ENCODE measurements at regions not wholly inside any gene's neighbourhood (a gene's known extent, or its start where the extent isn't known, plus 50 kb on each side); places are given as distances from the start of the nearest gene placed in this dataset.
"Not testable (repeated sequence)": the region's sequence is repeated elsewhere in the genome, so short reads cannot be mapped to it uniquely, and the experiment has no call there.

DNA sequence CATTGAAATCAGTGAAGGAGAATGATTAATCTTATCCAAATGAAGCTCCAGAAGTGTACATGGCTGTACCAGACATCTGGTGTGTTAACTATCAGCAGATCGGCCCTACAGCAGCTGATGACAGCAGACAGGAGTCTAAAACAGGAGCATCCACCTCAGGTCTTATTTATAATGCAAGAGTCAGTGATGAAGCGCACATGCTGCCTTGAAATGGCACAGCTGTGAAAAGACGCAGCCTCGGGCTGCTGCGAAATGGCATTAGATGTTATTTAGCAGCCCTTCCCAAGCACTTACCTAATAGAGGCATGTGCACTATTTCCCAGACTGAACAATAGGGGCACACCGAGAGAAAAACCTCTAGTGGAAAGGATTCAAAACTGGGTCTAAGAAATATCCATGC is 472.3 kb upstream of the CBLB start:
- FAIRE-seq, result no peak
- no peak for DNase-seq (ENCODE audit: low spot score)

DNA sequence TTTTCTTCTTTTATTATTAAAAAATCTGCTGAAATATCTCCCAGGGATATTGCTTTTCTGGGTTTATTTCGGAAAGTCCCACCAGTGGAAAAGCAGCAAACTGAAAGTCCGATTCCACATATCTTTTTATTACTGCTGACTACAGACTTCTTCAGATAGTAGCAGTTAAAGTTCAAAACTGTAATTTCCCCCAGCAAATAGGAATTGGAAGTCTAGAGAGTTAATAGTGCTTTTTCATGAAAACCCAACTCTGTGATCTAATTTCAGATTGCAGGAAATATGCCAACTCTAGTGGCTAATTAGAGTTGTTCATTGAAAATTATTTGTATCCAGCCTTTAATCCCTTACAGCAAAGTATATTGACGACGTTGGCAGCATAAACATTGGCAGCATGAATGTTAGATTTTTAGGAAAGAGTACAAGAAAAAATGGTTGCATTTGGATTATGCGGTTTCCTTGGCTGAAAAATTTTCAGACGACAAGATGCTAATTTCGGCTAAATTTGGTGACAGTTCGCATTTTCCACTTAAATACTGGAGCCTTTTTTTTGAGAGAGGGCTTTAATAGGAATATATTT is 472.9 kb upstream of the CBLB start:
- DNase-seq (ENCODE audit: low spot score), result no peak
- no peak for FAIRE-seq

- FAIRE-seq (no peak), DNase-seq (ENCODE audit: low spot score) (no peak)
Measured at GRCh38 chr3:106342386-106342785, 473.6 kb upstream of the CBLB start.

GRCh38 chr3:106343811-106344210 is 475.0 kb upstream of the CBLB start:
- FAIRE-seq, result no peak
- DNase-seq (ENCODE audit: low spot score), result no peak

GRCh38 chr3:106345353-106346027 is 476.7 kb upstream of the CBLB start:
- peak; percentile 58 for DNase-seq (ENCODE audit: low spot score)
- FAIRE-seq, result no peak

GRCh38 chr3:106347350-106347749 is 478.5 kb upstream of the CBLB start:
- no peak for FAIRE-seq
- no peak for DNase-seq (ENCODE audit: low spot score)

- DNase-seq (ENCODE audit: low spot score) (no peak), FAIRE-seq (no peak)
Measured at GRCh38 chr3:106348139-106348690, 479.4 kb upstream of the CBLB start.

- FAIRE-seq (no peak), DNase-seq (ENCODE audit: low spot score) (no peak)
Measured at GRCh38 chr3:106349191-106349881, 480.5 kb upstream of the CBLB start.

- FAIRE-seq (no peak), DNase-seq (ENCODE audit: low spot score) (no peak)
Measured at GRCh38 chr3:106355873-106356272, 487.1 kb upstream of the CBLB start.

DNA sequence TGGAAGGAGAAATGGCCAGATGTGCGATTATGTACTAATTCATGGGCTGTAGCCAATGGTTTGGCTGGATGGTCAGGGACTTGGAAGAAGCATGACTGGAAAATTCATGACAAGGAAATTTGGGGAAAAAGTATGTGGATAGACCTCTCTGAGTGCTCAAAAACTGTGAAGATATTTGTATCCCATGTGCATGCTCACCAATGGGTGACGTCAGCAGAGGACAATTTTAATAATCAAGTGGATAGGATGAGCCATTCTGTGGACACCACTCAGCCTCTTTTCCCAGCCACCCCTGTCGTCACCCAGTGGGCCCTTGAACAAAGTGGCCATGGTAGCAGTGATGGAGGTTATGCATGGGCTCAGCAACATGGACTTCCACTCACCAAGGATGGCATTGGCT is 490.9 kb upstream of the CBLB start:
- DNase-seq (ENCODE audit: low spot score), result no peak
- FAIRE-seq, result no peak

- not testable (repeated sequence) for FAIRE-seq; DNase-seq (ENCODE audit: low spot score)
Measured at GRCh38 chr3:106360901-106361300, 492.1 kb upstream of the CBLB start.

- no peak for DNase-seq (ENCODE audit: low spot score)
- no peak for FAIRE-seq
Measured at GRCh38 chr3:106364477-106364876, 495.7 kb upstream of the CBLB start.

DNA sequence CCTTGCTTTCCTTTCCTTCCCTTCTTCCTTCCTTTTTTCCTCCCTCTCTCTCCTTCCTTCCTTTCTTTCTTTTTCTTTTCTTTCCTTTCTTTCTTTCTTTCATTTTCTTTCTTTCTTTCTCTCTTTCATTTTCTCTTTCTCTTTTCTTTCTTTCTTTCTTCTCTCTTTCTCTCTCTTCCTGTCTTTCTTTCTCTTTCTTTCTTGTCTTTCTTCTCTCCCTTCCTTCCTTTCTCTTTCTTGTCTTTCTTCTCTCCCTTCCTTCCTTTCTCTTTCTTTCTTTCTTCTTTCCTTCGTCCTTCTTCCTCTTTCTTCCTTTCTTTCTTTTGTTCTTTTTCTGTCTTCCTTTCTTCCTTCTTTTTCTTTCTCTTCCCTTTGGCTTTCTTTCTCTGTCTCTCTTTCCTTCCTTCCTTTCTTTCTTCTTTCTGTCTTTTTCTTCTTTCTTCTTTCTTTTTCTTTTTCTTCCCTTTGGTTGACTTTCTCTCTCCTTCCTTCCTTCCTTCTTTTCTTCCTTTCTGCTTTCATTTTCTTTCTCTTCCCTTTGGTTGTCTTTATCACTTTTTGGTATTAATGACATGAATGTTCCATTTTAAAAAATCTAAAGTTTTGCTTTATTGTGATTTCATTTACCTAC is 496.4 kb upstream of the CBLB start:
- no peak for DNase-seq (ENCODE audit: low spot score)
- no peak for FAIRE-seq

DNA sequence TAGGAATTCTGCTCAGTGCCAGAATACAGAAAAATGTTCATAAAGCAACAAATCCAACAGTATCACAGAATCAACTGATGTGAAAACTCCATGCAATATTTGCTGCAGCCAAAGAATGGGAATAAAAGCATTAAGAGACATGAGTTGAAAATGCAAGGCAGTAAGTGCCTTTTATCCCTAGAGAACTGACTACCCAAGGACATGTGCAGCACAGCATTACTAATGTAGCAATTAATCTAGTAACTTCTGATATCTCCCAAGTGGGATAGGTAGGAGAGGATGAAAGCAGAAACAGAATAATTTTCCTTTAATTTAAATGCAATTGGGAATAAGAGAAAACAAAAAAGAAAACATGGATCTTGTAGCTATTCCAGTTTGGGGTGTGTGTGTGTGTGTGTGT is 497.5 kb upstream of the CBLB start:
- DNase-seq (ENCODE audit: low spot score), result no peak
- no peak for FAIRE-seq

DNA sequence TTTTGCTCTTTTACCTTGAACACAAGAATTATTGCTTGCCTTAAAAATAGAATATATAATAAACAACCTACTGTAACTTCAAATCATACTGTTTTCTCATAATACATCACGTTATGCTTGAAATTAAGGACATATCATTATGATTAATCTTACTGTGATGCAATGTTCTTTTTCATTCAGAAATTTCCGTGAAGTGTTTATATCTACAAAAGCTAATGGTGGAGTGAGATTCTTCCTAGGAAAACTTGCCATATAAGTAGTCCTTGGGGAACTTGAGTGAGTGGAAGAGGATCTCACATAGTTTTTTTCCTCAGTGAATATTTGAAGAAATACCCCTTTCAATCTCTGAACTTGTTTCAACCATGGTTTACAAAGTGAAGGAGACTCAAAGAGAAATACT is 498.7 kb upstream of the CBLB start:
- no peak for DNase-seq (ENCODE audit: low spot score)
- FAIRE-seq, result no peak

- DNase-seq (ENCODE audit: low spot score) (no peak), FAIRE-seq (no peak)
Measured at GRCh38 chr3:106371221-106371970, 502.6 kb upstream of the CBLB start.

DNA sequence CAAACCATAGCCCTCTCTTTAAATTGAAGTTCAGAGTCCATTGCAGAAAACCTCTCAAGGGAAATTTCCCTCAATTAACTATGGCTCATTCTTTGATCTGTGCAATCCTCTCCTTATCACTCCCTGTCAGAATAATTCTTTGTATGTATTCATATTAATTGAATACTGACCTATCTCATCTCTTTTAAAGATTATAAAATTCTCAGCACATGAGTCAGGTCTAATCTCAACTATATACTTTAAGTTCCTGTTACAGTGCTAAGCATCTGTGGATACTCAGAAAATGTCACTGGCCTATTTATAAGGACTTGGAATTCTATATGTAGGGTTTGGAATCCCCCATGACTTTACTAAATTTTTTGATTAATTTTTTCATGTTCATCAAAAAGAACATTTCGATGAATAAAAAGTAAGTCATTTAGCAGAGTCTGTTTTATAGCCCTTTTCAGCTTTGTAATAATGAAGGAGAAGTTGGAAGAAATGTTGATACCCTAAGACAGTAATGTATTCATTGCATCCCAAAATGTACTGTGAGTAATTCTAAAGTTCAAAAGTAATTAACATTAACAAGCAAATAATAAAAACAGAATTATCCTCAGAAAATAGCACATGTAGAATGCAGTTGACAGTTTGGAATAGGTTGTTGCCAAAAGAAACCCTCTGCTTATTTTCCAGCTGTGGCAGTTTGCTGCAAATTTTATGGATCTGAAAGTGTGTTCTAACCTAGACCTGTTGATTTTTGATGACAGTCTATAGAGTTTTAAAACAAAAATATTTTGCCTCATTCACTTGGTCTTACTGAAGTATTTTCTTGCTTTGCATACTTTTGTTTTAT is 503.4 kb upstream of the CBLB start:
- FAIRE-seq (no peak), DNase-seq (ENCODE audit: low spot score) (no peak)

GRCh38 chr3:106372806-106373190 is 504.0 kb upstream of the CBLB start:
- FAIRE-seq (no peak), DNase-seq (ENCODE audit: low spot score) (no peak)

GRCh38 chr3:106376016-106376570 is 507.3 kb upstream of the CBLB start:
- no peak for FAIRE-seq
- DNase-seq (ENCODE audit: low spot score), result peak; percentile 16

DNA sequence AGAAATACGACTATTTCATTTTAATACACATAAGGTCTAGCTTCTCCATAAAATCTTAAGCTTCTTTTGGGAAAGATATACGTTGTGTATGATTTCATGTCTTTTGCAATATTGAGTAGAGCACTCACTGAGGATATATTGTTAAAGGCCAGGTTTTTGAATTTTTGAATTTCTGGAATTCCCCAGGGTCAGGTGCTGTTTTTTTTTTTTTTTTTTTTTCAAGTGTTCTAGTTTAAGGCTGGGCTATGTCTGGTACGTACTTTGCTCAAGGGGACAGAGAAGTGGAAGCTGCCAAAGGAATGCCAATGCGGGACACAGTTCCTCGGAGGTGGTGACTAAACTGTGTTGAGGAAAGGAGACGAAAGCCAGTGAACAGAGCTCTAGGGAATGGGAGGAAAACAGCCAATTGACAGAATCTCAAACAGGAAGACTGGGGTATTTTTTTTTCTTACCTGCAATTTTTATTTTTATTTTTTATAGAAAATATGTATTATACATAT is 510.5 kb upstream of the CBLB start:
- DNase-seq (ENCODE audit: low spot score), result no peak
- FAIRE-seq, result no peak

Data from urothelium cell line (cell line).